GM19455 (cell line): ENCODE measurements at regions not wholly inside any gene's neighbourhood (a gene's known extent, or its start where the extent isn't known, plus 50 kb on each side); places are given as distances from the start of the nearest gene placed in this dataset.
"Not testable (repeated sequence)": the region's sequence is repeated elsewhere in the genome, so short reads cannot be mapped to it uniquely, and the experiment has no call there.

Source experiments
- ATAC-seq: cut with Tn5 transposase; IDR thresholded peaks from one replicate; pipeline ENCODE4 v1.9.1; 2021; ENCODE audit not compliant: unreplicated experiment

DNA sequence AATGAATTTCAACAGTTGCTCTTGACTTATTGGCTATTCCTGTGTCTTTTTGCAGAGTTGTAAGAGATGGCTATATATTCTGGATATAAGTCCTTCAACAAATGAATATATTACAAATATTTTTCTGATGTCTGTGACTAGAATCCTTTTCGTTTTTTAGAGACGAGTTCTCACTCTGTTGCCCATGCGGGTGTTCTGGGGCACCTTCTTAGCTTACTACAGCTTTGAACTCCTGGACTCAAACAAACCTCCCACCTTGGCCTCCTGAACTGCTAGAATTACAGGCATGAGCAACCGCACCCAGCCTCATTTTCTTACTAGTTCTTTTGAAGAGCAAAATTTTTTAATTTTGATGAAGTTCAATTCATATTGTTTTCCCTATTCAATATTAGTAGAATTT, 287.8 kb downstream of the LIG4 start:
- no peak for ATAC-seq

DNA sequence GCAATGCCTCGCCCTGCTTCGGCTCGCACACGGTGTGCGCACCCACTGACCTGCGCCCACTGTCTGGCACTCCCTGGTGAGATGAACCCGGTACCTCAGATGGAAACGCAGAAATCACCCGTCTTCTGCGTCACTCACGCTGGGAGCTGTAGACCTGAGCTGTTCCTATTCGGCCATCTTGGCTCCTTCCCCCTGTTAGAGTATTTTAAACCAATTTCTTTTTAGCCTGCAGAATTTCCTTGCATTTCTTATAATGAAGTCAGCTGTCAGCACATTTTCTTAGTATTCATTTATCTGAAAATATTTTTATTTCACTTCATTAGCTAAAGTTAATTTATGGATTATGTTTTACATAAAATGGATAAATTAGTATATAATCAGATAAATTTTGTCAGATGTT, 288.8 kb downstream of the LIG4 start:
- not testable (repeated sequence) for ATAC-seq

DNA sequence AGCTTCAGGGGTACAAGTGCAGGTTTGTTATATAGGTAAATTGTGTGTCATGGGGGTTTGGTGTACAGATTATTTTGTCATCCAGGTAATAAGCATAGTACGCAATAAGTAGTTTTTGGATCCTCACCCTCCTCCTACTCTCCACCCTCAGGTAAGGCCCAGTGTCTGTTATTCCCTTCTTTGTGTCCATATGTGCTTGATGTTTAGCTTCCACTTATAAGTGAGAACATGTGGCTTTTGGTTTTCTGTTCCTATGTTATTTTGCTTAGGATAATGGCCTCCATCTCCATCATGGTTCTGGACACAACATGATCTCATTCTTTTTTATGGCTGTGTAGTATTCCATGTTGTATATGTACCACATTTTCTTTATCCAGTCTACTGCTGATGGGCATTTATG, 298.4 kb downstream of the LIG4 start:
- not testable (repeated sequence) for ATAC-seq

DNA sequence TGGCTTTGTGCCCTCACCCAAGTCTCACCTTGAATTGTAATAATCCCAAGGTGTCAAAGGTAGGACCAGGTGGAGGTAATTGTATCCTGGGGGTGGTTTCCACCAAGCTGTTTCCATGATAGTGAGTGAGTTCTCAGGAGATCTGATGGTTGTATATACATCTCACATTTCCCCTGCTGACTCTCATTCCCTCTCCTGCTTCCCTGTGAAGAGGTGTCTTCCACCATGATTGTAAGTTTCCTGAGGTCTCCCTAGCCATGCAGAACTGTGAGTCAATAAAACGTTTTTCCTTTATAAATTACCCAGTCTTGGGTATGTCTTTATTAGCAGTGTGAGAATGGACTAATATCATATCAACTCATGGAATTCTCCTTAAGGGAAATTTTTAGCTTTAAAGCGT, 302.6 kb downstream of the LIG4 start:
- no peak for ATAC-seq

DNA sequence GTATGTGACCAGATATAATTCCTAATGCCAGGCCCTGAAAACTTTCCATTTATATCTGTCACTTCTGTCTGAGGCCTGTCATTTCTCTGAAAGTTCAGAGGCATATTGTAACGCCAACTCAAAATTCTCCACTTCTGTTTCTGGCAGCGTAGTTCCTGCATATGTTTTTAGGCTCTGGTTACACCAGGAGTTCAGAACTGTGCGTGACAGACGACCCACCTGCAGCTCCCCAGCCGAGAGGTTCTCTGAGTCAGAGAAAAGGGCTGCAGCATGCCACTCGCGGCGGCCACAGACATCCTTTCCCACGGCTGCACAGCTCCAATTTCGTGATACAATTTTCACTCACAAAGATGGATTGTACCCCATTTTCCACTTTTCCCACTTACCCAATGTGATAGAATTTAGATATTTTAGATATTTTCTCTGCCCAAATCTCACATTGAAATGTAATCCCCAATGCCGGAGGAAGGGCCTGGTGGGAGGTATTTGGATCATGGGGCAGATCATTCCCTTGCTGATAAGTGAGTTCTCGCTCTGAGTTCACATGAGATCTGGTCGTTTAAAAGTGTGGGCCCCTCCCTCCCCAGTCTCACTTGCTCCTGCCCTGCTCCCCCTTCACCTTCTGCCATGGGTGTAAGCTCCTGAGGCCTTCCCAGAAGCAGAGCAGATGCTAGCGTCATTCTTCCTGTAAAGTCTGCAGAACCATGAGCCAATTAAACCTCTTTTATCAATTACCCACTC, 308.1 kb downstream of the LIG4 start:
- no peak for ATAC-seq

DNA sequence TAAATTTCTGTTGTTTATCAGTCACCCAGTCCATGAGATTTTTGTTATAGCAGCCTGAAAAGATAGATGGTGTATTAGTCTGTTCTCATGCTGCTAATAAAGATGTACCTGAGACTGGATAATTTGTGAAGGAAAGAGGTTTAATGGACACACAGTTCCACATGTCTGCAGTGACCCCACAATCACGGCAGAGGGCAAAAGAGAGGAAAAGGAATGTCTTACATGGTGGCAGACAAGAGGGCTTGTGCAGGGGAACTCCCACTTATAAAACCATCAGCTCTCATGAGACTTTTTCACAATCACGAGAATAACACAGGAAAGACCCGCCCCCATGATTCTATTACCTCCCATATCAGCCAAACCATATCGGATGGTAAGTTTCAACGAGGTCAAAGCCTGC, 309.2 kb downstream of the LIG4 start:
- ATAC-seq: no peak

DNA sequence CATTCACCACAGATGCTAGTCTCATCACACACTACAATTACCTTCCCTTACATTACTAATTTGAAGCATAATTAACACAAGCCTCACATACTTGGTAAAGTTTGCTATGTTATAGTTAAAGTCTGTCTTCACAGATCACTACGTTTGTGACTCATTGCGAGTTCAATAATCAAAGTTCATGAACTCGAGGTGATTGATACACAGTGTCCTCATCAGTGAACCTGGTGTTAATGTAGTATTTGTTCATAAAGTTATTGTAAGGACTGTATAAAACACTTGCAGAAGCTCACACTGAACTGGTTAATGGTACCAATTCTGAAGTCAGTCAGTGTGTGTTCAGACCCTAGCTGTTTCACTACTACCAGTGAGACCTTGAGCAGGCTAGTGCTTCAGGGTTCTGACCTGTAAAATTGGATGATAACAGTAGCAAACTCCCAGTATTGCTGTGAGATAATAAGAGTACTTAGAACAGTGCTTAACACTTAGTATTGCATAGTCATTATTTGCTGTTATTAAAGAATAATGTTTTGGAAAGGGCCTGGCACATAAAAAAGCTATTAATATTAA, 313.3 kb downstream of the LIG4 start:
- ATAC-seq: no peak

DNA sequence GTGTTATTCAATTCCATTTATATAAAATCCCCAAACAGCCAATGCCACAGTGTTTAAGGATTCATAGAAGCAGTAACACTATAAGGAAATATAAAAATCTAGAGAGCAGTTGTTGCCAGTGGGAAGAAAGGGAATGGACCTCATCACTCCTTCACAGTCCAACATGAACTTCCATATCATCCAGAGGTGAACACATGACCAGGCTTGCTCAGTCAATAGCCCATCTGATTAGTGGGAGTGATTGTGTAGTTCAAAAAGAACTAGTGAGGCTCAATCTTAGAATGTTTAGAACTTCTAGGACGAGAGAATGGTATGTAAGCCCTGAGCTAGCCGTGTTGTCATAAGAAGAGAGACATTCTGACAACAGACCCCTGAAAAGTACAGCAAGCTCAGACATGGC, 314.1 kb downstream of the LIG4 start:
- no peak for ATAC-seq

DNA sequence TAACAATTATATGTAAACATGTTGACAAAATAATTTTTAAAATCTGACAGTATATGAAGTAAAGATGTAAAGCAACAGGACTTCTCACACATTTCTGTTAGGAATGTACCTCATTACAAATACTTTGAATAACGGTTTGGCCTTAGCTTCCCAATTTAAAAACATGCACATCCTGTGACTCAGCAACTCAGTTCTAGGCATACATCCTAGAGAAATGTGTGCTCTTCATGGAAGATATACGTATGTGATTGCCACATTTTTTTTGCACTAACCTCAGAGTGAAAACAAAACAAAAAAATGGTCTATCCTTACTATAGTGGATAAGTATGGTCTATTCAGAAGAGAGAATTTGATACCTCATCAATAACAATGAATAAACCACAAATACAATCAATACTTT, 314.6 kb downstream of the LIG4 start:
- ATAC-seq: no peak

DNA sequence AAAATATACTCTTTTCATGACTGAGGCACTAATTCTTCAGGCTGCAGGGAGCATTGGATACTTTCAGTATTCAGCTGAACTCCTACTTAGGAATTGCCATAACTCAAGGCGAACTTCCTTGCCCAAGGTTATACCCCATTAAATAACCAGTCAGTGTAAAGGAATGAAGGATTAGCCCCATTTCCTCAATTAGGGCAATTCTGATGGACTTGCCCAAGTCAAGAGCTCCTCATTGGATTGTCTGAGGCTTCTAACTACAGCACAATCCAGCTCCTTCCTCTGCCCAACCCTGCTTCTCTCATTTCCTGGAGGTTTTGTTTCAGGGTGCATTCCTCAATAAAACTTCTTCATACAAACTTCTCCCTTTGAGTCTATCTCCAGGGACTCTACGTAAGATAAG, 329.2 kb downstream of the LIG4 start:
- no peak for ATAC-seq

DNA sequence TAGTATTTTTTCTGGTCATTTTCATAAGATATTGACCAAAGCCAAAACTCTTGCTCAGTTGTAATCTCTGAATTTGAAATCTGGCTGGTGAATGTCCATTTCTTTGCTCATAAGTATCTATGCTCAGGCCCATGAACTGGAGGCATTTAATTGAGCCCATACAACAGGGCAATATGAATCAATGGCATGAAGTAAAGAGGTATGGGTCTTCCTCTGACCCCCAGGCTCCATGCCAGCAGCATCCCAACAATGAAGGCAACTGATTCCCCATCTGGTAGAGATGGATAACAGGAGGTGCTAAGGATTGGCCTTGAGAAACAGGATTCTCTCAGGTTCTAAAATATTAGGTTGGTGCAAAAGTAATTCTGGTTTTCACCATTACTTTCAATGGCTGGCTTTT, 330.8 kb downstream of the LIG4 start:
- ATAC-seq: no peak

DNA sequence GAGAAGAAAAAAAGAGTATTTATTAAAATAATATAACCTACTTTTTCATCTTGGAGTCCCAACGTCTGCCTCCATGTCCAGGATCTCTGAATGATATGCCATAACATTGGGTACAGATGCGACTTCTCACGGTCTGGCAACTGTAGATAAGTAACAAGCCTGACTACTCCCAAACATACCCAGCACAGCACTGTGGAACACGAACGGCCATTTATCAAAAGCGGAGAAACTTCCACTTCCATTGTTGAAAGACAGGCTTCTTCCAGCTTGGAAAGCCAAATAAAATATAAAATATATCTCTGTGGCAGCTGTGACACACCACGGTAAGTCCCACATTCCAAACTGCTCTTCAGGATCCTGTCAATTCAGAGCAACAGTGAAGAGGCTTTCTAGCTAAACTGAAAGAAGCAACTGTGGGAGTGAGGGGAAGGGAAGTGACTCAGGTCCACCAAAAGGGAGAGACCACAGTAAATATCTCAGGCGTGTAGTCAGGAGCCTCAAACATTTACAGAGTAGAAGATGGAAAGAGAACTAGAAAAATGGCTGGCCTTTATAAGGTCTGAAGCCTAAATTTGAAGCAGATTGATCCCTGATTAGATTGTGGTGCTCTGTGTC, 331.7 kb downstream of the LIG4 start:
- no peak for ATAC-seq

DNA sequence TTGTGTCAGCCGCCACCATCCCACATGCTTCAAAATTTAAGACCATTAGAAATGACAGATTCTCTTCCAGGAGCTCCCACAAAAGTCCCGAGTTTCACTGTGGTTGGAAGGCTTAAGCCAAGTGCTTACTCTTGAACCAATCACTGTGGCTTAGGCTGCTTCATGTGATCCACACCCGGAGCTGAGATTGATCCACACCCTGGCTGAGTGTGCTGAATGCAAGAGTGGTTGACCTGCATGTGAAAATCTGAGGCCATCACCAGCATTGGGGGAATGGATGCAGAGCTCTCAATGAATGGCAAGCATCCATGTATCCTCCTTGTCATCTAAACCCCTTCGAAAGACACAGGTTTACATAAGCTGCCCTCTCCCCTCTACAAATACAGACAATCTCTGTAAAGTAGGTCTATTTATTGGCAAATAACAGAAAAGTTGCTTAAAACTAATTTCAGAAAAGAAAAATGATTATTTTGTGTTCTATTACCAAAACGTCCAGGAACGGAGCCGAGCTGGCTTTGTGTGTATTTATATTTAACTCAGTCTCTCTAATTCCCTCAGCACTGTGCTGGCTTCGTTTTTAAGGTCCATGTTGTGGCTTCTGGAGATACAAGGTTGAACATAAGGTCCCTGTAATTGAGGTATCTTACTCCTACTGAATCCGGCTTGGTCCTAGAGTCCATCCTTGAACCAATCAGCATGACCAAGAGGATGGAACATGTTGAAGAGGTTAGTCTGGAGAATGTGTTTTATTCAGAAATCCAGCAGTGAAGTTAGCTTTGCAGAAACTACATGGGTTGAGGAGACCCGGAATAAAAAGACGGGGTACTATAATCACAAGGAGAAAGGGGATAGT, 332.4 kb downstream of the LIG4 start:
- ATAC-seq: no peak

DNA sequence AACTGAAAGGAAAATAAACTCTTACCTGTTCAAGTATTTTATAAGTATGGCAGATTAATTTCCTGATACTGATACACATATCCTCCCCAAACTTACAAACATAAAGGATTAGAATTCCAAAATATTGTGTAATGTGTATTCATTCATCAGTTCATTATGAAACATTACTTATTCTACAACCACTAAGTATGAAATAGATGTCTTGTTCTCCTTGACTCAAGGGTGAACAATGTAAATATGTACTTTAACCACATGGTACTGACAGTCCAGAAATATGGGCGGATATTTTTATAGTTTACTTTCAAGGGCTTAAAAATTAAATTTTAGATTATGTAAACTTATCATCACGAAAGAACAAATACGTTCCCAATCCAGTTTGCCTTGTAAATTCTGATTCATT, 334.0 kb downstream of the LIG4 start:
- ATAC-seq: no peak

DNA sequence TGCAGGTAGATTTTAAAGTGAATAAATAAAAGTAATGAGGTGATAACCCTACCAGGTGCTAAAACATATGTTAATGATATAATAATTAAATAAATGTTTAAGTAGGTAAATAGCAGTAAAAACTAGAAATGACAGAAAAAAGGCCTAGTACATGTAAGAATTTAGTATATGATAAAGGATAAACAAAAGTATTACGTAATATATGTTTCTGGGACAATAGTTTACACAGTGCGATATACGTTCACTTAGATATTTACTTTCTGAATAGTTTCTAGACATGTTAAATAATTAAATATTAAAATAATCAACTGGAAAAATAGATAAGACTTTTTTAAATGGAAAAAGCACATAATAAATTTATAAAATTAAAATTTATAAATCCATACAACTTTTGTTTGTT, 340.9 kb downstream of the LIG4 start:
- ATAC-seq: no peak

DNA sequence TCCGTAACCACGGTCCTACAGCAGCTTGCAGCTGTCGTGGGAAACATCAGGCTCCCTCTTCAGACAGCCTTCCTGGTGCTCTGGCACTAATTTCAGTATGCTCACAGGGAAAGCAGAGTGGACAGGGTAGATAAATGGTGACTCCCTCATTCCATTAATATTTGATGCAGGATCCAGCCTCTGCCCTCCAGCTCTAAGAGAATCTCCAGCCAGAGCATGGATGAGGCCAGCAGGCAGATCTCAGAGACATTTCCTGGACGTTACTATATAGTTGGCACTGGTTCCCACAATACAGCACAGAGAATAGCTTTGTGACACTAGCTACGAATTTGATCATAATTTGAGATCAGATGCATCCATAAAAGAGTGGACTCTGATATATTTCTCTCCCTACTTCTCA, 341.4 kb downstream of the LIG4 start:
- no peak for ATAC-seq

DNA sequence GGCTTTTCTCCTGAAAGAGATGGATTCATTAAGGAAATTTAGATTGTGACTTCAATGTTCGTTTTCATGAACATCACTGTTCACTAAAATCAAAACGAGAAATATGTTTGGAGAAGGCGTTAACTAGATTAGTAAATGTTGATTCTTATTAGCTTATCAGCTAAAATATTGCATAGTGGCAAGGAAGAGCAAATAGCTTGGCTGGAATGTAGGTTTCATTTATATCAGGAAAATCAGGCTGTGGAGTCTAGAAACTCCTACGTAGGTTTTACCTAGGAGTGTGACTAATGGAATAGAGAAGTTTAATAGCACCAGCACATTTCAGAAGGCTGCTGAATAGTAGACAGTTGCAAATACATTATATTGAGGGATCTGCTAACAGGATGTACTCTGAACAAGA, 344.9 kb downstream of the LIG4 start:
- ATAC-seq: no peak

DNA sequence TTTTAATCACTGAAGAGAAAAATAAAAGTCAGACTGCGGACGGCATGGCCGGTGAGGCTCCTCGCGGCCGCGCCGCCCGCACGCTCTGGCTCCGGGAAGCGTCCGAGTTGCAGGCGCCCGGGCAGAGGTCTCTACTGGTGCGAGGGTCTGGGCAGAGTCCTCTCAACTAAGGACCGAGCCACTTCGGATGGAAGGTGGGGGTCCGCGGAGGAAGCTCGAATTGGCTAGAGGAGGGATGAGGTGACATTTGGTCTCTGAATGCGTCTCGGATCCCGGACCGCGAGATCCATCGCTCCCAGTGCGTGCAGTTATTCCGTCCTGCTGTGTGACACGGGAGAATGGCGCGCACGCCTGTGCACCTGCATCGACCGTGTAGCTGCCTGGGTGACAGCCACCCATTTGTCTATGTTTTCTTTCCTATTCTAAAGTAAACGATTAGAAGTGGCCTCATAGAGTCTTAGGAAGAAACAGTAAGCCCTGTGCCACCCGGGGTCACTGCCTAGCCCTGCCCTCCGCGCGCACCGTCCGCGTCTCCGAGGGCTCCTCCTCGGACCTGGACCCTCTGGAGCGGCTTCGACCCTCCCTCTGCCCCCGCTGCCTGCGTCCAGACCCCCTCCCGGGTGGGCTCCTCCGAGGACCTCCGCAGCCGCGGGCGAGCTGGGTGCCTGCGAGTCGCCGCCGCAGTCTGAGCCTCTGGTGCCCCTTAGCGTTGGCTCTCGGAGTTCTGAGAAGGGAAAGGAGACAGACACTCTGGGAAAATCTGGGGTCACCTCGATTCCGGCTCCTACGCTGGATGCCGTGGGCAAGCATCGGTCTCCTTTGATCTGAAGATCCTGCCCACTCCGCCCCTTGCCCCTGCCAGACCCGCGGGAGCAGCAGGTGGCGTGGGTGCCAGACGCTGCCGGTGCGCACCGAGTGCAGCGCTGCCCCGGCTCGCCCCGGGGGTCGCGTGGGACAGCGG, 347.4 kb downstream of the LIG4 start:
- no peak for ATAC-seq

DNA sequence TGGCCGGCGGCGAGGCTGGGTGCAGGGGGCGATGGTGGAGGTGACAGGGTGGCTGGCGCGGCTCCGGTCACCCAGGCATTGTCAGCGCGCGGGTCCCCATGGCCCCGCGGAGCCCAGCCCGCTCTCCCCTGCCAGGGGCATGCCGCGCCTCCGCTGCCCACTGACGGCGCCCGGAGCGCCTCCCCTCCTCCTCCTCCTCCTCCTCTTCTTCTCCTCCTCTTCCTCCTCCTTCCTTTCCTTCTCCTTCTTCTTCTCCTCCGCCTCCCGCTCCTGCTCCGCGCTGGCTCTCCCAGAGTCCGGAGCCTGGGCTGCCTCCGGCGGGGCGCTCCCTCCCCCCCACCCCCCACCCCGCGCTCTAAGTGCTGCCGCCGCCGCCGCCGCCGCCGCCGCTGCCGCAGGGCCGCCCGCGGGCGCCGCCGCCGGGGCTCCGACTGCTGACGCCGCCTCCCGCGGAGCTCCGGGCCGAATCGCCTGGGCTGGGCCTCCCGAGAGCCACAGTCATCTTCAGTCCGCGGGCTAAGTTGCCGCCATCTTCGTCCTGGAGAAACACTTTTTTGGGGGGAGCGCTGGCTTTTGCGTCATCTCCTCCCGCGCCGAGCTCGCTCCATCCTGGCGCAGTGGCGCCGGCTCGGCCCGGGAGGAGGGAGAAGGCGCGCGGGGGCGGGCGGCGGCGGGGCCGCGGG, 348.3 kb downstream of the LIG4 start:
- no peak for ATAC-seq
